Lung (tissue), 11 donors: ENCODE measurements at regions not wholly inside any gene's neighbourhood (a gene's known extent, or its start where the extent isn't known, plus 50 kb on each side); places are given as distances from the start of the nearest gene placed in this dataset.

ENCODE experiments used
- ATAC-seq: fragments of 200-7000 bp; cut with Tn5 transposase; one replicate; pipeline ENCODE4 v1.9.1; 2020; ENCODE audit warnings: moderate number of reproducible peaks; ENCODE audit not compliant: insufficient read depth, low FRiP score
- DNase-seq, 3 donors: peaks; one replicate each; pipeline ENCODE4 v3.0.0-alpha.2; 2013 to 2017
- H3K27ac ChIP-seq, 2 donors: one replicate each; pipeline ENCODE4 v1.5.1; 2013; ENCODE audit warnings: mild to moderate bottlenecking in 2 of 2, moderate library complexity in 2 of 2, control low read depth in 1 of 2, inconsistent platforms in 1 of 2, low read depth in 1 of 2, low read length in 1 of 2
- H3K27me3 ChIP-seq, 3 donors: one replicate each; pipeline ENCODE4 v1.5.1; 2013; ENCODE audit warnings: low read length in 2 of 3; ENCODE audit not compliant: control insufficient read depth in 3 of 3, insufficient read depth in 3 of 3
- H3K36me3 ChIP-seq, 4 donors: one replicate each; pipeline ENCODE4 v1.5.1; 2013; ENCODE audit warnings: low read length in 4 of 4, mild to moderate bottlenecking in 1 of 4, moderate library complexity in 1 of 4; ENCODE audit not compliant: control insufficient read depth in 4 of 4, insufficient read depth in 4 of 4
- H3K4me1 ChIP-seq, 5 donors: one replicate each; pipeline ENCODE4 v1.5.1; 2013; ENCODE audit warnings: low read length in 5 of 5, mild to moderate bottlenecking in 2 of 5, moderate library complexity in 1 of 5; ENCODE audit not compliant: control insufficient read depth in 5 of 5, insufficient read depth in 5 of 5
- H3K4me3 ChIP-seq: one replicate; pipeline ENCODE4 v1.5.1; 2013; ENCODE audit warnings: mild to moderate bottlenecking, control low read depth, moderate library complexity
- H3K9ac ChIP-seq, 2 donors: one replicate each; pipeline ENCODE4 v1.5.1; 2013; ENCODE audit warnings: low read length in 2 of 2, control low read depth in 1 of 2; ENCODE audit not compliant: insufficient read depth in 1 of 2
- H3K9me3 ChIP-seq, 4 donors: one replicate each; pipeline ENCODE4 v1.5.1; 2013; ENCODE audit warnings: low read length in 3 of 4, mild to moderate bottlenecking in 1 of 4, moderate library complexity in 1 of 4; ENCODE audit not compliant: control insufficient read depth in 4 of 4, insufficient read depth in 3 of 4
- CTCF ChIP-seq: IDR thresholded peaks from 2 replicates; pipeline ENCODE4 v1.5.1; 2012; ENCODE audit warnings: mild to moderate bottlenecking; ENCODE audit errors: control extremely low read depth, extremely low read depth
- WGBS, 2 donors: extraction: QIAGEN DNeasy Blood & Tissue Kit; methylation state at CpG; one replicate each; pipeline ENCODE4 v1.1.7; 2013; 5-methylcytosine and 5-hydroxymethylcytosine counted together
- donor health status: control.
- donor health status: control.
- donor health status: Bipolar disorder and iron deficiency.
- donor health status: healthy.
- donor health status: DM: yes; HTN: yes; CAD: no.

GRCh38 chr3:174440253-174440701, 418.9 kb upstream of the NAALADL2 start:
- TF ChIP-seq CTCF, result no peak

GRCh38 chr3:174440741-174441587, 418.2 kb upstream of the NAALADL2 start:
- DNase-seq, result peak; percentile 94 to 96 (median 96)
- peak overlapping the region; percentile 96 to 99 for H3K27ac ChIP-seq
- TF ChIP-seq CTCF, result no peak
- peak overlapping the region; percentile 92 for H3K4me3 ChIP-seq
- ATAC-seq, result peak; percentile 89
- peak overlapping the region; percentile 94 for H3K9ac ChIP-seq
- no peaks in the 10 kb centered on the region for H3K9me3 ChIP-seq
- 0 to 1% methylated on average over 96 to 107 of the region's 107 CpGs for WGBS, 2 donors
- H3K36me3 ChIP-seq, result no peaks in the 10 kb centered on the region
- no peaks in the 10 kb centered on the region for H3K27me3 ChIP-seq
- H3K4me1 ChIP-seq, result peaks cover 0 to 26% (median 4%) of the 10 kb centered on the region in 5 donors

More at GRCh38 chr3:174440253-174440701, 418.9 kb upstream of the NAALADL2 start:
- no peaks in the 10 kb centered on the region for H3K9me3 ChIP-seq
- DNase-seq (peak in 2 of 3 donors; percentile 39 to 80), ATAC-seq (no peak)
- no peaks in the 10 kb centered on the region for H3K36me3 ChIP-seq
- H3K27ac ChIP-seq, result peak overlapping the region; percentile 75 to 96
- WGBS, 2 donors, result 2% methylated on average over 8 of the region's 8 CpGs
- peak overlapping the region; percentile 42 to 91 for H3K9ac ChIP-seq
- no peaks in the 10 kb centered on the region for H3K27me3 ChIP-seq
- no peak overlapping the region for H3K4me3 ChIP-seq
- peaks cover 0 to 26% (median 4%) of the 10 kb centered on the region in 5 donors for H3K4me1 ChIP-seq

- 11 to 14% methylated on average over 11 of the region's 11 CpGs for WGBS, 2 donors
- ATAC-seq (no peak), DNase-seq (peak; percentile 37 to 82 (median 65))
- H3K9me3 ChIP-seq, result no peaks in the 10 kb centered on the region
- peak overlapping the region; percentile 96 to 99 for H3K27ac ChIP-seq
- H3K27me3 ChIP-seq, result no peaks in the 10 kb centered on the region
- no peak for TF ChIP-seq CTCF
- peak overlapping the region; percentile 94 for H3K9ac ChIP-seq
- H3K4me1 ChIP-seq, result peaks cover 0 to 26% (median 2%) of the 10 kb centered on the region in 5 donors
- no peaks in the 10 kb centered on the region for H3K36me3 ChIP-seq
- peak overlapping the region; percentile 92 for H3K4me3 ChIP-seq
Measured at GRCh38 chr3:174441588-174442301, 417.4 kb upstream of the NAALADL2 start.
